ENCODE measurements at regions not wholly inside any gene's neighbourhood (a gene's known extent, or its start where the extent isn't known, plus 50 kb on each side); places are given as distances from the start of the nearest gene placed in this dataset.

DNA sequence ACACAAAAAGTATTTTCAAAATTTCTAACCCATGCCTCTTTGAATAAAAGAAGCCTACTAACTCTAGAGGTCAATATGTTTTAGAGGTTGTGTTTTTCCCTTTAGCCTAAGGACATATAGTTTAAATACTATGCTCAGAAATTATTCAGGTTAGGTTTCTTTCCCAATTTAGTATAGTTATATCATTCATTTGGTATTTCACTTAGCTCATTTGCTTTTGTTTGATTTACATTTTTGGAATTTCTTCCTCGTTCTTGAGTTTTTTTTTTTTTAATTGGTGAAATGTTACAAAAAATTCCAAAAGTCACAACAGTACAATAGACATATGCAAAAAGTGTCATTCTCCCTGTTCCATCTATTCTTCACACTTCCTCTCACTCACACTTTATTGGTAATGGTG, 371.3 kb upstream of the TNP1 start (continued):
- TF ChIP-seq ZBTB33 (IDR thresholded peaks at IDR 0.05) (no peak), NFYB (IDR thresholded peaks at IDR 0.05; ENCODE audit: insufficient read depth, low read depth, low read length) (no peak), FOXK2 (IDR thresholded peaks at IDR 0.05) (no peak), BHLHE40 (IDR thresholded peaks at IDR 0.05; ENCODE audit: borderline replicate concordance in 1 of 2, low read depth in 2 of 2, low read length in 1 of 2) (no peak), RUNX3 (IDR thresholded peaks at IDR 0.05; ENCODE audit: low read length) (no peak), NFYA (IDR thresholded peaks at IDR 0.05; ENCODE audit: borderline replicate concordance, low read depth, low read length) (no peak), REST (IDR thresholded peaks at IDR 0.05; ENCODE audit: low read depth, low read length) (no peak), RFX5 (IDR thresholded peaks at IDR 0.05; ENCODE audit: low read depth, low read length) (no peak), BCL11A (IDR thresholded peaks at IDR 0.05; ENCODE audit: low read depth, low read length) (no peak)
- TF ChIP-seq, protein P1, sequence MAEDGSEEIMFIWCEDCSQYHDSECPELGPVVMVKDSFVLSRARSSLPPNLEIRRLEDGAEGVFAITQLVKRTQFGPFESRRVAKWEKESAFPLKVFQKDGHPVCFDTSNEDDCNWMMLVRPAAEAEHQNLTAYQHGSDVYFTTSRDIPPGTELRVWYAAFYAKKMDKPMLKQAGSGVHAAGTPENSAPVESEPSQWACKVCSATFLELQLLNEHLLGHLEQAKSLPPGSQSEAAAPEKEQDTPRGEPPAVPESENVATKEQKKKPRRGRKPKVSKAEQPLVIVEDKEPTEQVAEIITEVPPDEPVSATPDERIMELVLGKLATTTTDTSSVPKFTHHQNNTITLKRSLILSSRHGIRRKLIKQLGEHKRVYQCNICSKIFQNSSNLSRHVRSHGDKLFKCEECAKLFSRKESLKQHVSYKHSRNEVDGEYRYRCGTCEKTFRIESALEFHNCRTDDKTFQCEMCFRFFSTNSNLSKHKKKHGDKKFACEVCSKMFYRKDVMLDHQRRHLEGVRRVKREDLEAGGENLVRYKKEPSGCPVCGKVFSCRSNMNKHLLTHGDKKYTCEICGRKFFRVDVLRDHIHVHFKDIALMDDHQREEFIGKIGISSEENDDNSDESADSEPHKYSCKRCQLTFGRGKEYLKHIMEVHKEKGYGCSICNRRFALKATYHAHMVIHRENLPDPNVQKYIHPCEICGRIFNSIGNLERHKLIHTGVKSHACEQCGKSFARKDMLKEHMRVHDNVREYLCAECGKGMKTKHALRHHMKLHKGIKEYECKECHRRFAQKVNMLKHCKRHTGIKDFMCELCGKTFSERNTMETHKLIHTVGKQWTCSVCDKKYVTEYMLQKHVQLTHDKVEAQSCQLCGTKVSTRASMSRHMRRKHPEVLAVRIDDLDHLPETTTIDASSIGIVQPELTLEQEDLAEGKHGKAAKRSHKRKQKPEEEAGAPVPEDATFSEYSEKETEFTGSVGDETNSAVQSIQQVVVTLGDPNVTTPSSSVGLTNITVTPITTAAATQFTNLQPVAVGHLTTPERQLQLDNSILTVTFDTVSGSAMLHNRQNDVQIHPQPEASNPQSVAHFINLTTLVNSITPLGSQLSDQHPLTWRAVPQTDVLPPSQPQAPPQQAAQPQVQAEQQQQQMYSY (CRISPR knock-in tag; IDR thresholded peaks at IDR 0.05), result no peak

Measured in GM12878 (cell line).